NCI-H1694 treated with DMSO at 0.1 percent for 48 hours (cell line): ENCODE measurements at regions not wholly inside any gene's neighbourhood (a gene's known extent, or its start where the extent isn't known, plus 50 kb on each side); places are given as distances from the start of the nearest gene placed in this dataset.
"Not testable (repeated sequence)": the region's sequence is repeated elsewhere in the genome, so short reads cannot be mapped to it uniquely, and the experiment has no call there.

Experiments
- DNase-seq: peaks from one replicate; lab custom pipeline; 2025; lab: John Stamatoyannopoulos, UW

- no peak for DNase-seq
These were observed 226.8 kb downstream of the NMUR2 start for GRCh38 chr5:152178350-152178699.

DNA sequence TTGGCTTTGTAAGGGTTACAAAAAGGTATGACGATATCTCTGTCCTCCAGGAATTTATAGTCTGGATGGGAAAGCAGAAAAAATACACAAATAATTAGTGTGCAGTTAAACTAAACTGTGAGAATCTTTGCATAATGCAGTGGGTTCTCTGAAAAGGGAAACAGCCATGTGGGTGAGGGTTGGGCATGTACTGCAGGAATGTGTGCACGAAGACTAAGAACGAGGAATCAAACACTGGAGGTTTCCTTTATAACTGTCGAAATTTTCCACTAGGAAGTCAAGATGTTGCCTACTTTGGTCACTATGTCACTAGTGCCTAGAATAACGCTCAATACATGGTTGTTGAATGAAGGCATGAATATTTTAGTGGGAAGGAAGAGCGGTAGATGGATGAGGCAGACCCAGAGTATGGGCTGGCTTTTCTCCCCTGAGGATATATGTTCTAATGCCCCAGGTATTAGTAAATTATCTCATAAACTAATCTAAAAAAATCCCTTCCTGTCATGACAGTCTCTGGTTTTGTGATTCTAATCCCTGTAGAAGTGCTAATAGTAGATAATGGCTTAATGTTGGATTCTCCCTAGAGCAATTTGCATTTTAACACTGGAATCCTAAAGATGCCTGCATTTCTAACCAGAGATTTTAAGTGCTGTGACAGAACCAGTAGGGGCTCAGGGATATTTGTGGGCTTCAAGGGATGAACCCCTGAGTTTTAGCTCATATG lies 227.3 kb downstream of the NMUR2 start:
- no peak for DNase-seq

GRCh38 chr5:152171888-152172287 lies 233.2 kb downstream of the NMUR2 start:
- DNase-seq, result no peak

DNA sequence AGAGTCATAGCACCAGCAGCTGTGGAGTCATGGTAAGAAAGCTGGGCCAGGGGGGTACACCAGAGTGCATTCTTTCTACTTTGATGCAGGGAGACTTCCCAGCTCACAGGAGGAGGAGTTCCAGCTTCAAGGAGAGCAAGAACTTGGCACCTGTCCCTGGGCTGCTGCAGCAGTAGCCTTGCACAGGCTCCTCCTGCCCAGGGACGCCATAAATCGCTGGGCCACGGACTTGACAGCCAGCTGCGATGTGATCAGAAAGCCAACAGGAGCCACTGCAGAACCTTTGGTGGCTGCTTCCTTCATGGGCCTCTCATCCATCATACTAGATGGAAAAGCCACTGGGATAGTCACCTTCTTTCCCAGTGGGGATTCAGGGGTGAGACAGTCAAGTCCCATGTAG lies 234.7 kb downstream of the NMUR2 start:
- DNase-seq, result no peak

- DNase-seq, result no peak
These were observed 240.2 kb upstream of the GLRA1 start for GRCh38 chr5:152164860-152165259.

GRCh38 chr5:152159894-152160293 lies 235.2 kb upstream of the GLRA1 start:
- not testable (repeated sequence) for DNase-seq

GRCh38 chr5:152154452-152154851 lies 229.8 kb upstream of the GLRA1 start:
- DNase-seq, result not testable (repeated sequence)

DNA sequence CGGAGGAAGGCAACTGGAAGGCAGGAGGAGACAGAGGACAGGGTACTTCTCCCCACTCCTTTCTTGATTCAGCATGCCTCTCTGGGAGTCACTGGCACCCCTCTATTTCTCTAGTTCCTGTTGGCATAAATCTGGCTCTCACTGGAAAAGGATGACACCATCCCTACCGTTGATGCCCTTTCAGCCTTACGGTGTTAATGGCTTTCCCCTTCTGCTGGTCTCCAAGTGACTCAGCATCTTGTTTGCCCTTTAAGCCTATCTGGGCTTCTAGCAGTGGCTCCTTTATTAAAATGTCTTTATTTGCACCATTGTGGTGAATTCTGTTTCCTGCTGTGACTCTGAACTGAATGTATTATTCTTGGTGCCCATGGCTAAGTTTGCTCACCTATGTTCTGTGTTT lies 227.3 kb upstream of the GLRA1 start:
- DNase-seq, result no peak

DNA sequence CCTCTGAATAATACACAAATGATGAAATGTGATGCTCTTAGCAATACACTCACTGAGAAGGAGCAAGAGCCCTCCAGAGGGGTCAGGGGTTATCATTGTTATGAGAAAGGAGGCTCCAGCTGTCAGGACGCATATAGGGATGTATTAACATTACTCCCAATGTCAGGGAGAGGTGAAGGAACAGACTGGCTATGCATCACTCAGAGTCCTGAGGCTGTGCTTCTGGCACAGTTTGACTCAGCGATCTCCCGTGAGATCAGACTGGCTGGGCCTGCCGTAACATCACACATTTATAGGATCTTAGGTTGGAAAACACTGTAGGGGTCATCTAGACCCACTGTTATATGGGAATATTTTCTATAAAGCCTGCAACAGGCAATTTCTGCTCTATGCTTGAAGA lies 226.5 kb upstream of the GLRA1 start:
- no peak for DNase-seq

GRCh38 chr5:152147286-152147685 lies 222.6 kb upstream of the GLRA1 start:
- no peak for DNase-seq

- DNase-seq, result no peak
These were observed 221.9 kb upstream of the GLRA1 start for GRCh38 chr5:152146566-152146965.

DNA sequence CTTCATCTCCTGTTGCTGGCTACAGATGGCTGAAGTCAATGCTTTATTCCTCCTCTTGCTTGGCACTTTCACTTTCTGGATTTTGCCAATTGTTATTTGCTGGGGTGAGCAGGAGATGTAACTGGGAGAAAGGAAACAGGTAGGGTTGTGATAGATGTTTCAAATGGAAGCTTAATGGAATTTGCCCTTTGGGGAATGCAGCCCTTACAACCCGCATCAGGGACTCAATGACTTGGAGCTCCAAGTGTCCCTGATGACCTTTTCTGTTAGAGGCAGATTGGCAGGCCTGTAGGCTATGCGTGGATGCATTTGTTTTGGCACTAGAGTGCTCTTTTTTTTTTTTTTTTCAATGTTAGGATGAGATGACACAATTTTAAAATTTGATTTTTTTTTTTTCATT lies 219.9 kb upstream of the GLRA1 start:
- DNase-seq, result no peak

DNA sequence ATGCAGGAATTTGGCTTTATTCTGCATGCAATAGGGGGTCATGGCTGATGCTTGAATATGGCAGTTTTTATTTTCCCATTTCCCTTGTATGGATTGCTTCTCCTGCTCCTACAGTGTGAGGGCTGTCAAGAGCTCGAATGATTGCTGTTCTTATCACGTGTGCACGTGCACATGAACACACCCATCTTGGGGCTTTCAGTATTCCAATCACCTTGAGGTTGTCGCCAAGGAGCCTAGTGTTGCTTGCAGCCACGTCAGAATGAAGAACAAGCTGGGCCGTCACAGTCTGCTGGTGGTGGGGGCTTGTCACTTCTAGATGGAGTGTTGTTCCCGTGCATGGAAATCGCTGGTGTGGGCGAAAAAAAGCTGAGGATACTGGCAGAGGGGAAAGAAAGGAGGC lies 219.4 kb upstream of the GLRA1 start:
- no peak for DNase-seq

- DNase-seq, result peak; percentile 63
These were observed 218.3 kb upstream of the GLRA1 start for GRCh38 chr5:152142840-152143469.

- no peak for DNase-seq
These were observed 215.7 kb upstream of the GLRA1 start for GRCh38 chr5:152140347-152140746.

DNA sequence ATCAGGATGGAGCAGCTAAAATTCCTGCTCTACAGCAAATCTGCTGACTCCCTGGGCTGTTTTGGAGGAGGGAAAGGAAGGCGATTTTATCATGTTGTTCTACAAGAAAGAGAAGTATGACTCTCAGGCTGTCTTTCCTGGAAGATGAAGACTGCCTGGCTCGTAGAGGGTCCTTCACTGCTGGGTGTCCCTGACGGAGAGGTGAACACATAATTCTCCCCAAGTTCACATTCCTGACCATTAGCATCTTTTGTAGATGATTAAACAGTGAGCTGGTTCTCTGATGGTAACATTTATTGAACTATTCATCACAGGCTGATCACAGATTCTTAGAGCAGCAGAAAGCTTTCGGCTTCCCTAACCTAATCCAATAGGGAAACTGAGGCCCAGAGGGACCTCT lies 212.4 kb upstream of the GLRA1 start:
- DNase-seq, result no peak

- DNase-seq, result no peak
These were observed 211.7 kb upstream of the GLRA1 start for GRCh38 chr5:152136321-152136720.

DNA sequence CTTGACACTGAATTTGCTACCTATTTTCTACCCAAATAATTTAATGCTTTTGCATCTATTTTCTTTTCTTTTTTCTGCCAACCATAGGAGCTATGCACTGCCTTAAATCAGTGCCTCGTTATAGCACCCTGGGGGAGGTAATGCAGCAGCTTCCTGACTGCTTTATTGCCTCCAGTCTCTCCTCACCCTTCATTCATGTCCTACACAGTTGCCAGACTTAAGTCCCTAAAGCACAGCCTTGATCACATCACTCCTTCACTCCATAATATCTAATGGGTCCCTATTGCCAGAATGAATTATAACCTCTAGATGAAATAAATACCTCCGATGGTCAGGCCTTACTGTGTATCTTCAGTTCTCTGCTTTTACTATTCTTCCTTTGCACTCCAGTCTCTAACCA lies 211.2 kb upstream of the GLRA1 start:
- DNase-seq, result no peak

DNA sequence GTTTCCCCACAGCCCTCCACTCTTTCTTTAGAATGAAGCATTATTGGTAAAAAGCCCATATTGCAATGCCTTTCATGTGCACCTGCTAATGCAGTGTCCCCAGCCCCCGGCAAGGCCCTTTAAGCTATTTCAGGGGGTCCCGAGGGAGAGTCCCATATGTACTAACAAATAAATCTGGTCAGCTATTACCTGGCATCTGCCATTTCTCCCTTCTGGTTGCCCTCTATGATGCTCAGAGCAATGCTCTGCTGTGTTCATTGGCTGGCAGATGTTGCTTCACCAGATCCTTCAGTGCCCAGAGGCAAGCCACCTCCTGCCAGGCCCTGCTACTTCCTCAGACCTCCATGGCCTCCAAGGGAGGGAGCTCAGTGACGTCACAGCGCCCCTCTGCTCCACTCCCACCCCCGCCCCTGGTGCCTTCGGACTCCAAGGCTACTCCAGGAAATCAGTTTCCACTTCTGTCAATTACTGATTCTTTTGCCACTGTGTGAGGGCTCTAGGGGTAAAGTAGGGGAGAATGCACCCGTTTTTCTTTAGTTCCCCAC lies 201.1 kb upstream of the GLRA1 start:
- DNase-seq, result peak; percentile 23

DNA sequence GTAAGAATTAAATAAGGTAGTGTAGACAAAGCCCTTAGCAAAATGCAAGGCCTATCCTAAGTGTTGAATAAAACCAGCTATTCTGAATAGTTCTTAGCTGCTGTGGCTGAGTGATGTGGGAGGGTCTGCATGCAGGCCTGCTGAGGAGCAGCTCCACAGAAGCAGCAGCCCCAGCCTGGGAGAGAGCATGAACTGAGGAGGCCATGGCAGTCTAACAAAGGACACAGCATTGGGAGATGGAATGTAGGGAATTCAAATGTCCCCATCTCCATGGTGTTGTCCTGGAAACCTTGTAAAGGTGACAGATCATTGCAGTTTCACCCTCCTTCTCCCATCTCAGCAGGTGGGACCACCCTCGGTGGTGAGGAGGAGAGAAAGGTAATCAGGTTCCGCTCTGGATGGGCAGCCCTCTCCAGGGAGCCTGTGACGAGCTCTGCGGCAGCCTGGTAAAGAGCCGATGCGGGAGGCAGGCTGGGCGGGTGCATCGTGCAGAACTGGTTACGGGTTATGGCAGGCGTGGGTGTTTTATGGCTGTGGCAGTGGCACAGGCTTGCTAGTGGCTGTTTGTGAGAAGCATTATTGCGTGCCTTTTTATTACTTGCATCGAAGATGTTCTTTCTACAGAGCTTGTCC lies 199.9 kb upstream of the GLRA1 start:
- no peak for DNase-seq

DNA sequence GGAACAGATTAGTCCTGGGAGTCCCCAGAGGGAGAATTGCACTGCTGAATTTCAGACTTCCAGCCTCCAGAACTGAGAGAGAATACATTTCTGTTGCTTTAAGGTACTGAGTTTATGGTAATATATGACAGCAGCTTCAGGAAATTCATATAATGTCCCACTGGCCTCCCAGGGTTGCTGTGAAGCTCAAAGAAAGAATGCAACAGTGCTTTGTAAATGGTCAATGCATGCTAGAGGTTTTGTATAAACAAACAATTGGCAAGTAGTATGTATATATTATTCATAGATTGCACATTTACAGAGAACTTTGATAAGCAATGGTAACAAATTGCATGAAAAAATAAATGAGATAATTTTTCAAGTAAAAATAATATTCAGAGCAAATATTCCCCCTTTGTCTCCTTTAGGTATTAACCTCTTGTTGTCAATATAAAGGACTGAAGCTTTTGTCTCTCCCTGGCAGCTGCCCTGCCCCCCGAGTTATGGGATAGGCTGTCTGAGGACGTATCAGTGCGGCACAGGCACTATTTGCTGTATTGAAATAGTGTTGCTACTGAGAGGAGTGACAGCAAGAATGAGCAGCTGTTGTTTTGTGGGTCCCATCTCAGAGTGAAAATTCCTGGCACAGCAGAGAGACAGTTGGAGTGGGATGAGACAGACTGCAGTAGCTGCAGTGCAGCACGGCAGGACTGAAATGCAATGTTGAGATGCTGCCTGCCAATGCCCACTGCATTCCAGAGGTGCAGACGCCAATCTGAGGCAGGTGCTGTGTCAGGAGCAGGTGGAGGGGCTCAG lies 194.2 kb upstream of the GLRA1 start:
- DNase-seq, result peak; percentile 81

- DNase-seq, result no peak
These were observed 192.3 kb upstream of the GLRA1 start for GRCh38 chr5:152116934-152117333.
